H9 (cell line): ENCODE measurements at regions not wholly inside any gene's neighbourhood (a gene's known extent, or its start where the extent isn't known, plus 50 kb on each side); places are given as distances from the start of the nearest gene placed in this dataset.

Source experiments
- DNase-seq: peaks from one replicate; pipeline ENCODE4 v3.0.0-alpha.2; 2017
- H2AFZ ChIP-seq: one replicate; pipeline ENCODE4 v1.6.1; 2013; ENCODE audit warnings: mild to moderate bottlenecking, low read length, control low read depth, moderate library complexity
- H2AK5ac ChIP-seq: 2 replicates; pipeline ENCODE4 v1.6.1; 2013; ENCODE audit warnings: low read length, control low read depth, mixed read lengths; ENCODE audit not compliant: insufficient read length
- H2BK120ac ChIP-seq: one replicate; pipeline ENCODE4 v1.6.1; 2013; ENCODE audit warnings: low read depth, mild to moderate bottlenecking, low read length, control low read depth, inconsistent platforms; ENCODE audit not compliant: poor library complexity, severe bottlenecking
- H2BK12ac ChIP-seq: 2 replicates; pipeline ENCODE4 v1.6.1; 2013; ENCODE audit warnings: low read length, control low read depth, mixed read lengths, low read depth; ENCODE audit not compliant: insufficient read length
- H2BK15ac ChIP-seq: 2 replicates; pipeline ENCODE4 v1.6.1; 2013; ENCODE audit warnings: low read depth, low read length, control low read depth
- H2BK20ac ChIP-seq: one replicate; pipeline ENCODE4 v1.6.1; 2013; ENCODE audit warnings: low read depth, mild to moderate bottlenecking, low read length, control low read depth, inconsistent platforms; ENCODE audit not compliant: poor library complexity, severe bottlenecking
- H2BK5ac ChIP-seq: 2 replicates; pipeline ENCODE4 v1.6.1; 2013; ENCODE audit warnings: low read length, control low read depth, mixed read lengths; ENCODE audit not compliant: insufficient read length
- H3K14ac ChIP-seq: 2 replicates; pipeline ENCODE4 v1.6.1; 2013; ENCODE audit warnings: low read length, control low read depth; ENCODE audit not compliant: insufficient read depth
- H3K18ac ChIP-seq: 2 replicates; pipeline ENCODE4 v1.6.1; 2013; ENCODE audit warnings: low read depth, mild to moderate bottlenecking, mixed read lengths, low read length, control low read depth; ENCODE audit not compliant: insufficient read length
- H3K23ac ChIP-seq: 2 replicates; pipeline ENCODE4 v1.6.1; 2013; ENCODE audit warnings: low read length, control low read depth, mixed read lengths, low read depth; ENCODE audit not compliant: insufficient read length
- H3K23me2 ChIP-seq: 2 replicates; pipeline ENCODE4 v1.6.1; 2013; ENCODE audit warnings: low read depth, mild to moderate bottlenecking, mixed read lengths, low read length, control low read depth; ENCODE audit not compliant: insufficient read length, poor library complexity, severe bottlenecking
- H3K27ac ChIP-seq: 2 replicates; pipeline ENCODE4 v1.5.1; 2013; ENCODE audit warnings: low read length, control low read depth, mixed read lengths, low read depth; ENCODE audit not compliant: insufficient read length
- H3K27me3 ChIP-seq: 2 replicates; pipeline ENCODE4 v1.6.1; 2013; ENCODE audit warnings: low read length, control low read depth, inconsistent platforms; ENCODE audit not compliant: insufficient read depth
- H3K4ac ChIP-seq: 2 replicates; pipeline ENCODE4 v1.6.1; 2013; ENCODE audit warnings: low read depth, mild to moderate bottlenecking, control low read depth, inconsistent platforms, low read length, moderate library complexity
- H3K4me1 ChIP-seq: 2 replicates; pipeline ENCODE4 v1.6.1; 2013; ENCODE audit warnings: low read length, control low read depth, inconsistent platforms; ENCODE audit not compliant: insufficient read depth
- H3K4me2 ChIP-seq: 2 replicates; pipeline ENCODE4 v1.6.1; 2013; ENCODE audit warnings: low read length, control low read depth, mixed read lengths; ENCODE audit not compliant: insufficient read length, insufficient read depth
- H3K56ac ChIP-seq: 2 replicates; pipeline ENCODE4 v1.6.1; 2013; ENCODE audit warnings: low read depth, mild to moderate bottlenecking, mixed read lengths, low read length, control low read depth; ENCODE audit not compliant: insufficient read length
- H3K79me1 ChIP-seq: 2 replicates; pipeline ENCODE4 v1.6.1; 2013; ENCODE audit warnings: low read depth, mild to moderate bottlenecking, moderate library complexity, low read length, control low read depth, inconsistent platforms; ENCODE audit not compliant: insufficient read depth, poor library complexity, severe bottlenecking
- H3K79me2 ChIP-seq: 2 replicates; pipeline ENCODE4 v1.6.1; 2013; ENCODE audit warnings: low read length, control low read depth, inconsistent platforms; ENCODE audit not compliant: insufficient read depth
- H3K9ac ChIP-seq: 2 replicates; pipeline ENCODE4 v1.6.1; 2013; ENCODE audit warnings: low read length, control low read depth, mixed read lengths; ENCODE audit not compliant: insufficient read length; ENCODE audit errors: extremely low read depth
- H3K9me3 ChIP-seq: one replicate; pipeline ENCODE4 v1.6.1; 2013; ENCODE audit warnings: low read depth, low read length, inconsistent platforms; ENCODE audit not compliant: control insufficient read depth
- H3T11ph ChIP-seq: one replicate; pipeline ENCODE4 v1.6.1; 2013; ENCODE audit warnings: mild to moderate bottlenecking, low read length, control low read depth, inconsistent platforms
- H4K20me1 ChIP-seq: one replicate; pipeline ENCODE4 v1.6.1; 2013; ENCODE audit not compliant: control insufficient read depth, insufficient read length, insufficient read depth
- H4K5ac ChIP-seq: 2 replicates; pipeline ENCODE4 v1.6.1; 2013; ENCODE audit warnings: low read depth, mild to moderate bottlenecking, mixed read lengths, low read length, control low read depth; ENCODE audit not compliant: insufficient read length
- H4K8ac ChIP-seq: replicated peaks from 2 replicates; pipeline ENCODE4 v1.6.1; 2013; ENCODE audit warnings: low read length, control low read depth, mixed read lengths, low read depth; ENCODE audit not compliant: insufficient read length
- H4K91ac ChIP-seq: 2 replicates; pipeline ENCODE4 v1.6.1; 2013; ENCODE audit warnings: low read depth, mild to moderate bottlenecking, moderate library complexity, mixed read lengths, low read length, control low read depth; ENCODE audit not compliant: insufficient read length
- H3K27ac Mint-ChIP-seq, 3 experiments: 2 replicates in 2 of 3; 3 replicates in 1 of 3; pipeline ENCODE4 v1.8.0; 2020 to 2021; ENCODE audit warnings: mixed read lengths in 3 of 3, mild to moderate bottlenecking in 1 of 3, moderate library complexity in 1 of 3
- H3K27me3 Mint-ChIP-seq: 2 replicates; pipeline ENCODE4 v1.8.0; 2021; ENCODE audit warnings: low read depth, mild to moderate bottlenecking, moderate library complexity, mixed read lengths
- H3K36me3 Mint-ChIP-seq, 3 experiments: 2 replicates in 2 of 3; 3 replicates in 1 of 3; pipeline ENCODE4 v1.8.0; 2020 to 2021; ENCODE audit warnings: low read depth in 3 of 3, mixed read lengths in 3 of 3; ENCODE audit not compliant: insufficient read depth in 1 of 3
- H3K4me1 Mint-ChIP-seq, 2 experiments: 2 replicates each; pipeline ENCODE4 v1.8.0; 2020; ENCODE audit warnings: mixed read lengths in 2 of 2
- H3K4me3 Mint-ChIP-seq, 2 experiments: 2 replicates in 1 of 2; 3 replicates in 1 of 2; pipeline ENCODE4 v1.8.0; 2020 to 2021; ENCODE audit warnings: mild to moderate bottlenecking in 2 of 2, mixed read lengths in 2 of 2, moderate library complexity in 1 of 2
- H3K9me3 Mint-ChIP-seq, 2 experiments: 2 replicates in 1 of 2; 3 replicates in 1 of 2; pipeline ENCODE4 v1.8.0; 2020; ENCODE audit warnings: mild to moderate bottlenecking in 2 of 2, mixed read lengths in 2 of 2, moderate library complexity in 1 of 2
- CTCF ChIP-seq: fragments of 200-600 bp; sonication (generic); conservative IDR thresholded peaks from 3 replicates; pipeline ENCODE4 v1.8.0; 2021; ENCODE audit warnings: antibody characterized with exemption, mild to moderate bottlenecking
- WGBS: extraction: QIAGEN DNeasy Blood & Tissue Kit; methylation state at CpG from one replicate; pipeline ENCODE4 v1.1.7; 2013; ENCODE audit warnings: missing lambda C conversion rate, low lambda C conversion rate, mixed read lengths; ENCODE audit not compliant: insufficient read length; ENCODE audit errors: extremely low coverage; 5-methylcytosine and 5-hydroxymethylcytosine counted together

GRCh38 chr3:159859836-159860235 is 128.8 kb upstream of the IL12A start:
- Histone ChIP-seq H3K56ac (no peak overlapping the region), H4K20me1 (no peaks in the 10 kb centered on the region), H3T11ph (no peak overlapping the region), H4K8ac (no peak overlapping the region), H2BK120ac (no peak overlapping the region), H3K9ac (no peak overlapping the region), H3K79me1 (no peaks in the 10 kb centered on the region), H3K9me3 (no peaks in the 10 kb centered on the region), H4K91ac (no peak overlapping the region), H2BK20ac (no peak overlapping the region), H3K23me2 (no peaks in the 10 kb centered on the region), H3K18ac (no peak overlapping the region), H3K14ac (no peak overlapping the region), H2BK5ac (no peak overlapping the region), H4K5ac (no peak overlapping the region), H3K4ac (no peak overlapping the region), H3K4me1 (peaks cover 5% of the 10 kb centered on the region; the same call in 1 of the 2 replicates), H3K79me2 (no peaks in the 10 kb centered on the region), H2AK5ac (no peak overlapping the region), H3K27me3 (no peaks in the 10 kb centered on the region), H3K27ac (no peak overlapping the region), H3K4me2 (no peak overlapping the region), H2AFZ (no peak overlapping the region), H3K23ac (no peak overlapping the region), H2BK12ac (no peak overlapping the region), H2BK15ac (no peak overlapping the region)
- no peak for TF ChIP-seq CTCF
- H3K9me3 Mint-ChIP-seq: no peaks in the 10 kb centered on the region
- no peak overlapping the region for H3K4me3 Mint-ChIP-seq
- H3K4me1 Mint-ChIP-seq: peaks cover 24 to 31% of the 10 kb centered on the region in 2 experiments
- no peaks in the 10 kb centered on the region for H3K27me3 Mint-ChIP-seq
- H3K27ac Mint-ChIP-seq: peak overlapping the region in 1 of 3 experiments; percentile 61; a peak in 2 of 7 replicates
- no peak for DNase-seq
- no CpG with 5 or more reads among the region's 3 CpGs for WGBS
- H3K36me3 Mint-ChIP-seq: no peaks in the 10 kb centered on the region
